ENCODE measurements at regions not wholly inside any gene's neighbourhood (a gene's known extent, or its start where the extent isn't known, plus 50 kb on each side); places are given as distances from the start of the nearest gene placed in this dataset.
A peak's percentile ranks its signal among the peaks of the same experiment; 100 is the strongest.
"Not testable (repeated sequence)": the region's sequence is repeated elsewhere in the genome, so short reads cannot be mapped to it uniquely, and the experiment has no call there.

DNA sequence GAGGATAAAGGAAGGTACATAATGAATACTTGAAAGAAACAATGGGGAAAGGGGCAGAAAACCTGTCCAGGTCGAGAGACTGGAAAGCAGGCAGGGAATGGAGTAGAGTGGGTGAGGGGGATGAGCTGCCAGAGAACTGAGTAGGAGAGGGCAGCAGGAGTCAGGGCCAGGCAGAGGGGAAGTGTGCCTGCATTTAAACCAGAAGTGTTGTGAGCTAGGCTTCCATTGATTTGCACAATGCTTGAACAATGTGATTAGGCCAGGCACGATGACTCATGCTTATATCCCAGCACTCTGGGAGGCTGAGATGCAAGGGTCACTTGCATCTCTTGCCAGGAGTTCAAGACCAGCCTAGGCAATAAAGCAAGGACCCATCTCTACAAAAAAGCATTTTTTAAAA lies 332.6 kb downstream of the ANAPC1 start:
- WGBS, 2 experiments (ENCODE audit: extremely low coverage in 2 of 2, insufficient read length in 1 of 2): no CpG with 5 or more reads among the region's 2 CpGs
- BruUV-seq (replicated peaks); H3K79me1 ChIP-seq (ENCODE audit: low read depth in 1 of 2, low read length in 2 of 2); H2AK9ac ChIP-seq (replicated peaks; ENCODE audit: low read depth, low read length, poor library complexity); DNase-seq; POLR2A ChIA-PET (ENCODE audit: unreplicated experiment); H3K36me3 ChIP-seq (ENCODE audit: control insufficient read depth, insufficient read depth, low read length); H3K27ac ChIP-seq (ENCODE audit: insufficient read depth, low read length); H2BK20ac ChIP-seq (ENCODE audit: low read depth, low read length); H3K9me3 ChIP-seq (ENCODE audit: control insufficient read depth, insufficient read depth, low read length); H3K9ac ChIP-seq (ENCODE audit: low read depth, low read length); H3K4me3 ChIP-seq (ENCODE audit: insufficient read depth, low read depth, low read length); H3K9me1 ChIP-seq (ENCODE audit: insufficient read depth, low read length); H3K4me1 ChIP-seq (ENCODE audit: control insufficient read depth, insufficient read depth, low read length); dilution Hi-C loops (cut with HindIII; ENCODE audit: low sequenced_read_pairs, unreplicated experiment); H3K27me3 ChIP-seq (ENCODE audit: control insufficient read depth, insufficient read depth, low read length); H2BK5ac ChIP-seq (ENCODE audit: low read depth, low read length, poor library complexity, severe bottlenecking); H2AFZ ChIP-seq (replicated peaks; ENCODE audit: low read length, poor library complexity); H3K23ac ChIP-seq (ENCODE audit: low read depth, low read length); H3K56ac ChIP-seq (ENCODE audit: extremely low read depth, insufficient read depth, low read length); H4K91ac ChIP-seq (ENCODE audit: insufficient read depth, low read depth, low read length); in situ Hi-C loops (cut with MboI; ENCODE audit: low sequenced_read_pairs); H4K5ac ChIP-seq (ENCODE audit: low read depth, low read length); H2BK15ac ChIP-seq (ENCODE audit: low read depth, low read length); H2AK5ac ChIP-seq (ENCODE audit: low read depth, low read length); H2BK120ac ChIP-seq (ENCODE audit: low read depth, low read length); H3K4me2 ChIP-seq (ENCODE audit: low read depth, low read length); intact Hi-C loops (cut with micrococcal nuclease); H4K8ac ChIP-seq (ENCODE audit: low read depth in 2 of 2, low read length in 2 of 2); H3K18ac ChIP-seq (ENCODE audit: low read depth, low read length); CTCF ChIA-PET; H3K4ac ChIP-seq (ENCODE audit: low read depth, low read length); H3K14ac ChIP-seq (replicated peaks; ENCODE audit: low read depth, low read length); H4K20me1 ChIP-seq (ENCODE audit: insufficient read depth, low read length): not testable (repeated sequence)
- peak; percentile 37; the same call in 1 of the 2 replicates for ATAC-seq (ENCODE audit: low read depth)

DNA sequence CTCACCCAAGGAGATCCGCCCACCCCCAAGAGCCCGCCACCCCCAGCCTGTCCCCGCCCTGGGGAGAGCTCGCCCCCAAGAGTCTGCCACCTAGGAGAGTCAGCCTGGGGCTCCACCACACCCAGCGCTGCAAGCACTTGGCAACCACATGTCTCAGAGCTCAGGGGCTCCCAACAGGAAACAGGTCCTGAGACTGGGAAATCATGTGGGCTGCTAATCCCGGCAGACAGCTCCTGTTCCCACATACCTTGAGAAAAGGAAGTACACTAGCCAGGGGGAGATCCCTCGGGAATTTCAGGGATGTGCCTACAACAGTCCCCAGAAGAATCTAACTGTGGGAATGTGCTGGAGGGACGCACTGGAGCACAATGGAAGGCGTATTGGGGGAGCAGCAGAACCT lies 331.4 kb downstream of the ANAPC1 start:
- H3K79me1 ChIP-seq (ENCODE audit: low read depth in 1 of 2, low read length in 2 of 2); H3K56ac ChIP-seq (ENCODE audit: extremely low read depth, insufficient read depth, low read length); ATAC-seq (ENCODE audit: low read depth); BruUV-seq (replicated peaks); H2AK5ac ChIP-seq (ENCODE audit: low read depth, low read length); H3K4ac ChIP-seq (ENCODE audit: low read depth, low read length); H3K23ac ChIP-seq (ENCODE audit: low read depth, low read length); H2BK20ac ChIP-seq (ENCODE audit: low read depth, low read length); H3K4me2 ChIP-seq (ENCODE audit: low read depth, low read length); in situ Hi-C loops (cut with MboI; ENCODE audit: low sequenced_read_pairs); H3K9ac ChIP-seq (ENCODE audit: low read depth, low read length); H3K4me1 ChIP-seq (ENCODE audit: control insufficient read depth, insufficient read depth, low read length); H4K5ac ChIP-seq (ENCODE audit: low read depth, low read length); H4K8ac ChIP-seq (ENCODE audit: low read depth in 2 of 2, low read length in 2 of 2); H3K27ac ChIP-seq (ENCODE audit: insufficient read depth, low read length); H3K14ac ChIP-seq (replicated peaks; ENCODE audit: low read depth, low read length); H3K9me1 ChIP-seq (ENCODE audit: insufficient read depth, low read length); DNase-seq; H2BK15ac ChIP-seq (ENCODE audit: low read depth, low read length); H2BK120ac ChIP-seq (ENCODE audit: low read depth, low read length); H2AFZ ChIP-seq (replicated peaks; ENCODE audit: low read length, poor library complexity); H3K36me3 ChIP-seq (ENCODE audit: control insufficient read depth, insufficient read depth, low read length); H3K27me3 ChIP-seq (ENCODE audit: control insufficient read depth, insufficient read depth, low read length); H2AK9ac ChIP-seq (replicated peaks; ENCODE audit: low read depth, low read length, poor library complexity); CTCF ChIA-PET; H4K91ac ChIP-seq (ENCODE audit: insufficient read depth, low read depth, low read length); H3K18ac ChIP-seq (ENCODE audit: low read depth, low read length); dilution Hi-C loops (cut with HindIII; ENCODE audit: low sequenced_read_pairs, unreplicated experiment); H3K9me3 ChIP-seq (ENCODE audit: control insufficient read depth, insufficient read depth, low read length); intact Hi-C loops (cut with micrococcal nuclease); H3K4me3 ChIP-seq (ENCODE audit: insufficient read depth, low read depth, low read length); H2BK5ac ChIP-seq (ENCODE audit: low read depth, low read length, poor library complexity, severe bottlenecking); H4K20me1 ChIP-seq (ENCODE audit: insufficient read depth, low read length); POLR2A ChIA-PET (ENCODE audit: unreplicated experiment): not testable (repeated sequence)
- no CpG with 5 or more reads among the region's 9 CpGs for WGBS, 2 experiments (ENCODE audit: extremely low coverage in 2 of 2, insufficient read length in 1 of 2)
